ENCODE measurements at regions not wholly inside any gene's neighbourhood (a gene's known extent, or its start where the extent isn't known, plus 50 kb on each side); places are given as distances from the start of the nearest gene placed in this dataset.

GRCh38 chr3:40770061-40770460 is 245.3 kb downstream of the ZNF621 start:
- no peaks in the 10 kb centered on the region for H4K20me1 ChIP-seq (ENCODE audit: insufficient read depth)
- no peaks in the 10 kb centered on the region for H3K27me3 ChIP-seq (ENCODE audit: insufficient read depth, low read depth)
- H3K4me2 ChIP-seq = no peak overlapping the region
- no peak overlapping the region for H3K9ac ChIP-seq
- no peaks in the 10 kb centered on the region for H3K79me2 ChIP-seq (ENCODE audit: insufficient read depth, low read depth)
- no peak overlapping the region for H3K4me3 ChIP-seq (IDR thresholded peaks at IDR 0.05; ENCODE audit: insufficient read depth, low read depth, low read length)
- no peak overlapping the region for H2AFZ ChIP-seq (ENCODE audit: low read depth)
- TF ChIP-seq, protein P1, sequence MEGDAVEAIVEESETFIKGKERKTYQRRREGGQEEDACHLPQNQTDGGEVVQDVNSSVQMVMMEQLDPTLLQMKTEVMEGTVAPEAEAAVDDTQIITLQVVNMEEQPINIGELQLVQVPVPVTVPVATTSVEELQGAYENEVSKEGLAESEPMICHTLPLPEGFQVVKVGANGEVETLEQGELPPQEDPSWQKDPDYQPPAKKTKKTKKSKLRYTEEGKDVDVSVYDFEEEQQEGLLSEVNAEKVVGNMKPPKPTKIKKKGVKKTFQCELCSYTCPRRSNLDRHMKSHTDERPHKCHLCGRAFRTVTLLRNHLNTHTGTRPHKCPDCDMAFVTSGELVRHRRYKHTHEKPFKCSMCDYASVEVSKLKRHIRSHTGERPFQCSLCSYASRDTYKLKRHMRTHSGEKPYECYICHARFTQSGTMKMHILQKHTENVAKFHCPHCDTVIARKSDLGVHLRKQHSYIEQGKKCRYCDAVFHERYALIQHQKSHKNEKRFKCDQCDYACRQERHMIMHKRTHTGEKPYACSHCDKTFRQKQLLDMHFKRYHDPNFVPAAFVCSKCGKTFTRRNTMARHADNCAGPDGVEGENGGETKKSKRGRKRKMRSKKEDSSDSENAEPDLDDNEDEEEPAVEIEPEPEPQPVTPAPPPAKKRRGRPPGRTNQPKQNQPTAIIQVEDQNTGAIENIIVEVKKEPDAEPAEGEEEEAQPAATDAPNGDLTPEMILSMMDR (conservative IDR thresholded peaks at IDR 0.05; ENCODE audit: low read depth, low read length) = no peak
- no peaks in the 10 kb centered on the region for H3K4me1 ChIP-seq (ENCODE audit: low read depth, poor library complexity, severe bottlenecking)
- no peak overlapping the region for H3K27ac ChIP-seq
- H3K36me3 ChIP-seq (ENCODE audit: insufficient read depth) = no peaks in the 10 kb centered on the region

DNA sequence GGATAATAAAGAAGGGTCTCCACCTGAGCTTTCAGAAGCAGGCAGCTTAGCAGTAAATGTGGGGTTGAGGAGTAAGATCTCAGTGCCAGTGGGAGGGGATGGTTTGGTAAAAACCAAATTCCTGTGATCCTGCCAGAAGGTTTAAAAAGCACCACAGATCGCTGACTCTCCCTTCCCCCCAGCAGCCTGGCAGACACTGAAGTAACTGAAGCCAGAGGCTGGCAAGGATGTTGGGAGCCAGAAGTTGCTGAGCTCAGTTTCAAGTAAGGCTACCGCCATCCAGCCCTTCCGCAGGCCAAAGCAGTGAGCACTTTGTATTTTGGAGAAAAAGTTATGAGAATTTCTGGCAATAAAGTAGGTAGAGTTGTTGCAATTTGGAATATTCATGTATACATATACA is 246.4 kb downstream of the ZNF621 start:
- no peak overlapping the region for H3K4me3 ChIP-seq (IDR thresholded peaks at IDR 0.05; ENCODE audit: insufficient read depth, low read depth, low read length)
- no peak overlapping the region for H3K4me2 ChIP-seq
- no peaks in the 10 kb centered on the region for H3K79me2 ChIP-seq (ENCODE audit: insufficient read depth, low read depth)
- no peak overlapping the region for H2AFZ ChIP-seq (ENCODE audit: low read depth)
- no peaks in the 10 kb centered on the region for H3K36me3 ChIP-seq (ENCODE audit: insufficient read depth)
- H3K9ac ChIP-seq = no peak overlapping the region
- TF ChIP-seq, protein P1 (conservative IDR thresholded peaks at IDR 0.05; ENCODE audit: low read depth, low read length) = no peak
- H4K20me1 ChIP-seq (ENCODE audit: insufficient read depth) = no peaks in the 10 kb centered on the region
- H3K4me1 ChIP-seq (ENCODE audit: low read depth, poor library complexity, severe bottlenecking) = no peaks in the 10 kb centered on the region
- no peak overlapping the region for H3K27ac ChIP-seq
- no peaks in the 10 kb centered on the region for H3K27me3 ChIP-seq (ENCODE audit: insufficient read depth, low read depth)

- TF ChIP-seq, protein P1 (conservative IDR thresholded peaks at IDR 0.05; ENCODE audit: low read depth, low read length) = no peak
These were observed 254.3 kb downstream of the ZNF621 start for GRCh38 chr3:40779039-40779438.

GRCh38 chr3:40780291-40780924 is 255.6 kb downstream of the ZNF621 start:
- Histone ChIP-seq H3K4me2 (no peak overlapping the region), H3K4me1 (ENCODE audit: low read depth, poor library complexity, severe bottlenecking) (no peaks in the 10 kb centered on the region), H3K4me3 (IDR thresholded peaks at IDR 0.05; ENCODE audit: insufficient read depth, low read depth, low read length) (no peak overlapping the region), H2AFZ (ENCODE audit: low read depth) (no peak overlapping the region), H3K27me3 (ENCODE audit: insufficient read depth, low read depth) (no peaks in the 10 kb centered on the region), H3K79me2 (ENCODE audit: insufficient read depth, low read depth) (no peaks in the 10 kb centered on the region), H3K36me3 (ENCODE audit: insufficient read depth) (no peaks in the 10 kb centered on the region), H3K27ac (no peak overlapping the region), H3K9ac (no peak overlapping the region), H4K20me1 (ENCODE audit: insufficient read depth) (no peaks in the 10 kb centered on the region)
- TF ChIP-seq, protein P1 (conservative IDR thresholded peaks at IDR 0.05; ENCODE audit: low read depth, low read length) = no peak

More at GRCh38 chr3:40779039-40779438, 254.3 kb downstream of the ZNF621 start:
- Histone ChIP-seq H3K4me2 (no peak overlapping the region), H3K36me3 (ENCODE audit: insufficient read depth) (no peaks in the 10 kb centered on the region), H2AFZ (ENCODE audit: low read depth) (no peak overlapping the region), H3K4me3 (IDR thresholded peaks at IDR 0.05; ENCODE audit: insufficient read depth, low read depth, low read length) (no peak overlapping the region), H3K79me2 (ENCODE audit: insufficient read depth, low read depth) (no peaks in the 10 kb centered on the region), H3K9ac (no peak overlapping the region), H3K4me1 (ENCODE audit: low read depth, poor library complexity, severe bottlenecking) (no peaks in the 10 kb centered on the region), H3K27ac (no peak overlapping the region), H4K20me1 (ENCODE audit: insufficient read depth) (no peaks in the 10 kb centered on the region), H3K27me3 (ENCODE audit: insufficient read depth, low read depth) (no peaks in the 10 kb centered on the region)

All from KMS-11 (cell line).